ENCODE measurements at regions not wholly inside any gene's neighbourhood (a gene's known extent, or its start where the extent isn't known, plus 50 kb on each side); places are given as distances from the start of the nearest gene placed in this dataset.

GRCh38 chr1:43074244-43074643 is 97.8 kb downstream of the EBNA1BP2 start:
- H3K4me2 ChIP-seq (ENCODE audit: low read length) = no peak overlapping the region
- H3K9ac ChIP-seq (ENCODE audit: low read length) = no peak overlapping the region
- no peak overlapping the region for H2BK15ac ChIP-seq (replicated peaks; ENCODE audit: low read depth)
- H4K5ac ChIP-seq (ENCODE audit: low read length) = no peak overlapping the region
- no peaks in the 10 kb centered on the region for H3K27me3 ChIP-seq (ENCODE audit: insufficient read depth, low read length, poor library complexity)
- WGBS (ENCODE audit: extremely low coverage, insufficient coverage, low lambda C conversion rate) = no CpG with 5 or more reads among the region's 3 CpGs
- peaks cover 3% of the 10 kb centered on the region for H3K4me1 ChIP-seq (ENCODE audit: control insufficient read depth, low read depth, low read length)
- no peaks in the 10 kb centered on the region for H3K79me1 ChIP-seq (ENCODE audit: low read length)
- H3K36me3 ChIP-seq (ENCODE audit: control insufficient read depth, insufficient read depth, low read length) = no peaks in the 10 kb centered on the region
- H3K79me2 ChIP-seq (ENCODE audit: control insufficient read depth, insufficient read depth, low read length) = no peaks in the 10 kb centered on the region
- H2BK120ac ChIP-seq (ENCODE audit: low read depth, low read length) = no peak overlapping the region
- no peak overlapping the region for H3K23ac ChIP-seq (ENCODE audit: low read length)
- no peak overlapping the region for H2AK5ac ChIP-seq (ENCODE audit: low read length)
- DNase-seq = peak; percentile 62
- H3K56ac ChIP-seq (ENCODE audit: low read length) = no peak overlapping the region
- no peak overlapping the region for H3K27ac ChIP-seq (ENCODE audit: low read depth, low read length)
- no peak overlapping the region for H3K18ac ChIP-seq (ENCODE audit: low read length)
- H4K8ac ChIP-seq (ENCODE audit: low read depth, low read length) = no peak overlapping the region
- H2BK5ac ChIP-seq (ENCODE audit: low read length) = no peak overlapping the region
- no peak overlapping the region for H3K4me3 ChIP-seq (ENCODE audit: low read length)
- no peak overlapping the region for H3K4ac ChIP-seq (ENCODE audit: low read depth, low read length)

GRCh38 chr1:43073490-43074230 is 98.4 kb downstream of the EBNA1BP2 start:
- no peaks in the 10 kb centered on the region for H3K27me3 ChIP-seq (ENCODE audit: insufficient read depth, low read length, poor library complexity)
- H2BK120ac ChIP-seq (ENCODE audit: low read depth, low read length) = no peak overlapping the region
- H4K5ac ChIP-seq (ENCODE audit: low read length) = no peak overlapping the region
- H3K9ac ChIP-seq (ENCODE audit: low read length) = no peak overlapping the region
- no peaks in the 10 kb centered on the region for H3K36me3 ChIP-seq (ENCODE audit: control insufficient read depth, insufficient read depth, low read length)
- H2AK5ac ChIP-seq (ENCODE audit: low read length) = no peak overlapping the region
- peaks cover 3% of the 10 kb centered on the region for H3K4me1 ChIP-seq (ENCODE audit: control insufficient read depth, low read depth, low read length)
- no peak overlapping the region for H3K4me2 ChIP-seq (ENCODE audit: low read length)
- no peak overlapping the region for H3K23ac ChIP-seq (ENCODE audit: low read length)
- no peaks in the 10 kb centered on the region for H3K79me2 ChIP-seq (ENCODE audit: control insufficient read depth, insufficient read depth, low read length)
- no peak overlapping the region for H3K18ac ChIP-seq (ENCODE audit: low read length)
- no peak overlapping the region for H4K8ac ChIP-seq (ENCODE audit: low read depth, low read length)
- no peaks in the 10 kb centered on the region for H3K79me1 ChIP-seq (ENCODE audit: low read length)
- no peak overlapping the region for H2BK5ac ChIP-seq (ENCODE audit: low read length)
- no peak overlapping the region for H3K4ac ChIP-seq (ENCODE audit: low read depth, low read length)
- no peak overlapping the region for H3K4me3 ChIP-seq (ENCODE audit: low read length)
- no peak overlapping the region for H3K27ac ChIP-seq (ENCODE audit: low read depth, low read length)
- WGBS (ENCODE audit: extremely low coverage, insufficient coverage, low lambda C conversion rate) = no CpG with 5 or more reads among the region's 8 CpGs
- H3K56ac ChIP-seq (ENCODE audit: low read length) = no peak overlapping the region
- peak; percentile 89 for DNase-seq
- H2BK15ac ChIP-seq (replicated peaks; ENCODE audit: low read depth) = no peak overlapping the region

- Histone ChIP-seq H3K23ac (ENCODE audit: low read length) (no peak overlapping the region), H3K9ac (ENCODE audit: low read length) (no peak overlapping the region), H4K8ac (ENCODE audit: low read depth, low read length) (no peak overlapping the region), H3K18ac (ENCODE audit: low read length) (no peak overlapping the region), H3K4me2 (ENCODE audit: low read length) (no peak overlapping the region), H3K79me2 (ENCODE audit: control insufficient read depth, insufficient read depth, low read length) (no peaks in the 10 kb centered on the region), H3K4ac (ENCODE audit: low read depth, low read length) (peak overlapping the region; percentile 83), H3K79me1 (ENCODE audit: low read length) (no peaks in the 10 kb centered on the region), H3K56ac (ENCODE audit: low read length) (no peak overlapping the region), H4K5ac (ENCODE audit: low read length) (no peak overlapping the region), H3K36me3 (ENCODE audit: control insufficient read depth, insufficient read depth, low read length) (no peaks in the 10 kb centered on the region), H2BK5ac (ENCODE audit: low read length) (no peak overlapping the region), H3K27me3 (ENCODE audit: insufficient read depth, low read length, poor library complexity) (no peaks in the 10 kb centered on the region), H3K4me1 (ENCODE audit: control insufficient read depth, low read depth, low read length) (peaks cover 3% of the 10 kb centered on the region), H2BK120ac (ENCODE audit: low read depth, low read length) (no peak overlapping the region), H3K4me3 (ENCODE audit: low read length) (no peak overlapping the region), H2BK15ac (replicated peaks; ENCODE audit: low read depth) (no peak overlapping the region), H2AK5ac (ENCODE audit: low read length) (no peak overlapping the region), H3K27ac (ENCODE audit: low read depth, low read length) (no peak overlapping the region)
- no peak for DNase-seq
- no CpG with 5 or more reads among the region's 4 CpGs for WGBS (ENCODE audit: extremely low coverage, insufficient coverage, low lambda C conversion rate)
Observed at GRCh38 chr1:43072314-43072713, 99.8 kb downstream of the EBNA1BP2 start.

GRCh38 chr1:43071241-43071640 is 100.8 kb downstream of the EBNA1BP2 start:
- Histone ChIP-seq H3K4ac (ENCODE audit: low read depth, low read length) (peak overlapping the region; percentile 89), H3K79me1 (ENCODE audit: low read length) (no peaks in the 10 kb centered on the region), H2BK120ac (ENCODE audit: low read depth, low read length) (no peak overlapping the region), H3K18ac (ENCODE audit: low read length) (peak overlapping the region; percentile 24), H2BK5ac (ENCODE audit: low read length) (peak overlapping the region; percentile 53), H3K9ac (ENCODE audit: low read length) (no peak overlapping the region), H3K23ac (ENCODE audit: low read length) (no peak overlapping the region), H4K5ac (ENCODE audit: low read length) (no peak overlapping the region), H3K4me3 (ENCODE audit: low read length) (no peak overlapping the region), H4K8ac (ENCODE audit: low read depth, low read length) (no peak overlapping the region), H3K27me3 (ENCODE audit: insufficient read depth, low read length, poor library complexity) (no peaks in the 10 kb centered on the region), H3K27ac (ENCODE audit: low read depth, low read length) (no peak overlapping the region), H2AK5ac (ENCODE audit: low read length) (no peak overlapping the region), H3K4me1 (ENCODE audit: control insufficient read depth, low read depth, low read length) (peaks cover 3% of the 10 kb centered on the region), H2BK15ac (replicated peaks; ENCODE audit: low read depth) (no peak overlapping the region), H3K4me2 (ENCODE audit: low read length) (no peak overlapping the region), H3K56ac (ENCODE audit: low read length) (peak overlapping the region; percentile 51), H3K79me2 (ENCODE audit: control insufficient read depth, insufficient read depth, low read length) (no peaks in the 10 kb centered on the region), H3K36me3 (ENCODE audit: control insufficient read depth, insufficient read depth, low read length) (no peaks in the 10 kb centered on the region)
- DNase-seq = no peak
- no CpG with 5 or more reads among the region's 2 CpGs for WGBS (ENCODE audit: extremely low coverage, insufficient coverage, low lambda C conversion rate)

- Histone ChIP-seq H2AK5ac (ENCODE audit: low read length) (no peak overlapping the region), H3K36me3 (ENCODE audit: control insufficient read depth, insufficient read depth, low read length) (no peaks in the 10 kb centered on the region), H3K27ac (ENCODE audit: low read depth, low read length) (peak overlapping the region; percentile 25), H3K4me3 (ENCODE audit: low read length) (no peak overlapping the region), H3K23ac (ENCODE audit: low read length) (no peak overlapping the region), H3K79me1 (ENCODE audit: low read length) (no peaks in the 10 kb centered on the region), H2BK120ac (ENCODE audit: low read depth, low read length) (peak overlapping the region; percentile 3), H3K79me2 (ENCODE audit: control insufficient read depth, insufficient read depth, low read length) (no peaks in the 10 kb centered on the region), H3K4me1 (ENCODE audit: control insufficient read depth, low read depth, low read length) (peaks cover 3% of the 10 kb centered on the region), H2BK5ac (ENCODE audit: low read length) (peak overlapping the region; percentile 72), H3K56ac (ENCODE audit: low read length) (peak overlapping the region; percentile 90), H3K4ac (ENCODE audit: low read depth, low read length) (peak overlapping the region; percentile 66), H2BK15ac (replicated peaks; ENCODE audit: low read depth) (no peak overlapping the region), H3K18ac (ENCODE audit: low read length) (peak overlapping the region; percentile 71), H4K5ac (ENCODE audit: low read length) (no peak overlapping the region), H4K8ac (ENCODE audit: low read depth, low read length) (no peak overlapping the region), H3K9ac (ENCODE audit: low read length) (peak overlapping the region; percentile 3), H3K27me3 (ENCODE audit: insufficient read depth, low read length, poor library complexity) (no peaks in the 10 kb centered on the region), H3K4me2 (ENCODE audit: low read length) (no peak overlapping the region)
- peak; percentile 75 for DNase-seq
- WGBS (ENCODE audit: extremely low coverage, insufficient coverage, low lambda C conversion rate) = no CpG with 5 or more reads among the region's 12 CpGs
Observed at GRCh38 chr1:43069461-43070050, 102.5 kb downstream of the EBNA1BP2 start.
